ENCODE measurements at regions not wholly inside any gene's neighbourhood (a gene's known extent, or its start where the extent isn't known, plus 50 kb on each side); places are given as distances from the start of the nearest gene placed in this dataset.
"Not testable (repeated sequence)": the region's sequence is repeated elsewhere in the genome, so short reads cannot be mapped to it uniquely, and the experiment has no call there.

DNA sequence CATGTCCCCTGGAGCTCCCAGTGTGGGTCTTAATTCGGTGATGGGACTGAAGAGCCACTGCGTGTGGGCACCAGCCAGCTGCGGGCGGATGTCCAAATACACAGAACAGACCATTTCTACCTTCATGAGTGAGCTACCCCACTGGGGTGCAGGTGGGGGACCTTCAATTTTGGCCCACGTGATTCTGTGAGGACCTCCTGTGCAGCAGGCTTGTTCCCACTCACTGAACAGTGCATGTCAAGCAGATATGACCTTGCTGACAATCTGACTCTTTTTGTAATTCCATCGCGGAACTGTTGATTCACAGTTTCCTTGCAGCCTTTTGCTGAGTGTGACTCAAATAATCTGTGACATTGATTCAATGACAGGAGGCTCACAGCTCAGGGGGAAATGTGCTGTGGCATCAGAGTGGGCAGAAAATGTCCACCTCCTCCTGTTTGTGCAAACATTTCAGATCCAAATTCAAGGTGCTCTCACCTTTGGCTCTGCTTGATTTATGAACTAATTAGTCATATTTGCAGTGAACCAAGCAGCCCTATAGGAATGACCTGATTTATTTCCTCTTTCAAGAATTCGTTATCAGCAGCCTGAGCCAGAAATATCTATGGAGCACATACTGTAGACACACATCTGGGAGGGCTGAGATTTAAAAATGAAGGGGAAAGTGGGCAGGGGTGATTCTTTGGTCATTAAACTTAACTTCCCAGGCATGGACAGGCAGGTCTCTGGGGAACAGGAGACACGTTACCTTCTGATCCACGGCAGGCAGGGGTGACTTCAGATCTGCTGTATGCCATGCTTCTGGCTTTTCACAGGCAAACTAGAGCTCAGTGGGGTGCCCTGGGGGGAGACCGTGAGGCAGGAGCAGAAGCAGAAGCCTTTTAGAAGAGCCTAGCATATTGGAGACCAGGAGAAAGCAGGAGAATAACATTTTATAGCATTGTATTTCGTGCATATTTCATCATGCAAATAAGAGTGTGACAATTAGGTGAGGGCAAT, 170.0 kb upstream of the KL start (continued):
- TF ChIP-seq ZSCAN21 (CRISPR knock-in tag; IDR thresholded peaks at IDR 0.05; ENCODE audit: borderline replicate concordance) (no peak), MTF1 (CRISPR knock-in tag; IDR thresholded peaks at IDR 0.05) (no peak)

DNA sequence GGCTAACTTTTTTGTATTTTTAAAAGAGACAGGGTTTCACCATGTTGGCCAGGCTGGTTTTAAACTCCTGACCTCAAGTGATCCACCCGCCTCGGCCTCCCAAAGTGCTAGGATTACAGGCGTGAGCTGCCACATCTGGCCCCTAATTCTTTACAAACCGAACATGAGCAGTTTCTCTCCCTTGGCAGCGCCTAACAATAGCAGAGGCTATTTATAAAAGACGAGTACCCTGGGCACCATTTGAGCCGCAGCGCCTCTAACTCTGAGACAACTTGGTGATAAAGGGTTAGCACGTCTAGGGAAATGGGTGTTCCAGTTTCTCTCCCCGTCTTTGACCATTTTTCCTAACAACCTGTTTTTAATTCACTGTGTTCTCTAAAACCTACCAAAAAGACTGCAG, 168.2 kb upstream of the KL start:
- DNase-seq (ENCODE audit: low spot score); H3K27ac ChIP-seq (ENCODE audit: extremely low read length, insufficient read depth, low read length); FAIRE-seq; H3K4me3 ChIP-seq (replicated peaks in 1 of 3; ENCODE audit: insufficient read depth in 1 of 3, low read depth in 2 of 3, low read length in 3 of 3); H3K9ac ChIP-seq (ENCODE audit: insufficient read depth, low read depth, low read length); in situ Hi-C loops (cut with HindIII; ENCODE audit: extremely low pct_ligation_motif_present, low pct_unique_long_range_greater_than_20kb); H3K4me2 ChIP-seq (ENCODE audit: low read depth, low read length); ATAC-seq; intact Hi-C loops (cut with micrococcal nuclease; ENCODE audit: unreplicated experiment); BruUV-seq (replicated peaks); H3K27me3 ChIP-seq (ENCODE audit: control insufficient read depth in 1 of 2, insufficient read depth in 2 of 2, low read length in 2 of 2); H3K4me1 ChIP-seq (ENCODE audit: insufficient read depth, low read length); H4K20me1 ChIP-seq (ENCODE audit: insufficient read depth, low read length); H3K36me3 ChIP-seq (replicated peaks in 1 of 2; ENCODE audit: control insufficient read depth in 1 of 2, insufficient read depth in 2 of 2, low read length in 2 of 2); CTCF ChIA-PET (ENCODE audit: low intra/inter-chr PET ratio, low total read pairs); POLR2A ChIA-PET; H3K9me3 ChIP-seq (ENCODE audit: low read length); H2AFZ ChIP-seq (ENCODE audit: low read length); H3K79me2 ChIP-seq (ENCODE audit: insufficient read depth, low read length): not testable (repeated sequence)
- 61% methylated on average over 10 of the region's 10 CpGs for WGBS (ENCODE audit: low lambda C conversion rate)

GRCh38 chr13:32849369-32849768, 166.9 kb upstream of the KL start:
- H4K20me1 ChIP-seq (ENCODE audit: insufficient read depth, low read length): no peaks in the 10 kb centered on the region
- no peak overlapping the region for H3K4me3 ChIP-seq (replicated peaks in 1 of 3; ENCODE audit: insufficient read depth in 1 of 3, low read depth in 2 of 3, low read length in 3 of 3)
- TF ChIP-seq ZNF556 (CRISPR knock-in tag; IDR thresholded peaks at IDR 0.05; ENCODE audit: borderline replicate concordance) (no peak), ZNF709 (CRISPR knock-in tag; IDR thresholded peaks at IDR 0.05) (no peak), GTF2F1 (IDR thresholded peaks at IDR 0.05; ENCODE audit: low read length) (no peak)
- H3K9ac ChIP-seq (ENCODE audit: insufficient read depth, low read depth, low read length): no peak overlapping the region
- no peak overlapping the region for H2AFZ ChIP-seq (ENCODE audit: low read length)
- H3K4me1 ChIP-seq (ENCODE audit: insufficient read depth, low read length): no peaks in the 10 kb centered on the region
- no peaks in the 10 kb centered on the region for H3K36me3 ChIP-seq (replicated peaks in 1 of 2; ENCODE audit: control insufficient read depth in 1 of 2, insufficient read depth in 2 of 2, low read length in 2 of 2)
- no peak overlapping the region for H3K27ac ChIP-seq (ENCODE audit: extremely low read length, insufficient read depth, low read length)
- ChIA-PET POLR2A (no interaction called here), CTCF (ENCODE audit: low intra/inter-chr PET ratio, low total read pairs) (no interaction called here)
- H3K4me2 ChIP-seq (ENCODE audit: low read depth, low read length): no peak overlapping the region
- DNase-seq (ENCODE audit: low spot score) (no peak), FAIRE-seq (no peak), ATAC-seq (no peak)
- H3K79me2 ChIP-seq (ENCODE audit: insufficient read depth, low read length): no peaks in the 10 kb centered on the region
- intact Hi-C loops (cut with micrococcal nuclease; ENCODE audit: unreplicated experiment) (no loop called here), in situ Hi-C loops (cut with HindIII; ENCODE audit: extremely low pct_ligation_motif_present, low pct_unique_long_range_greater_than_20kb) (no loop called here)
- H3K27me3 ChIP-seq (ENCODE audit: control insufficient read depth in 1 of 2, insufficient read depth in 2 of 2, low read length in 2 of 2): peaks cover 0 to 9% of the 10 kb centered on the region in 2 experiments; a peak in 2 of 5 replicates
- H3K9me3 ChIP-seq (ENCODE audit: low read length): no peaks in the 10 kb centered on the region
- 62% methylated on average over 9 of the region's 9 CpGs for WGBS (ENCODE audit: low lambda C conversion rate)
- no TSS peak for BruUV-seq (replicated peaks)

Data from HepG2 (cell line).